ENCODE measurements at regions not wholly inside any gene's neighbourhood (a gene's known extent, or its start where the extent isn't known, plus 50 kb on each side); places are given as distances from the start of the nearest gene placed in this dataset.

DNA sequence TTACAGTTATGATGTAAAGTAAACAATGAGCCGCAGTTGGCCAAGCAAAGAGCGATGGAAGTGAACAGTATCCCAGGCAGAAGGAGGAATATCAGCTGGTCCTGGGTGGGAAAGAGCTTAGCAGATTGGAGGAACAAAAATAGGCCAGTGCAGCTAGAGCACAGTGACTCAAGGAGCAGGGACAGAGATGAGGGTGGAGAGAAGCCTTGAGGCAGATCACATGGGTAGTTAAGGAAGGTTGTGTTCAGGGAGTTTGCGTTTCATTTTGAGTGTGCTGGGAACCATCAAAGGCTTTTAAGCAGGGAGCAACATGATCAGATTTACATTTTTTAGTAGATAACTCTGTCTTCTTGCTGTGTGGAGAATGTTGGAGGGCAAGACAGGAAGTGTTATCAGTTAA lies 113.6 kb downstream of the OAT start:
- no peak for DNase-seq

DNA sequence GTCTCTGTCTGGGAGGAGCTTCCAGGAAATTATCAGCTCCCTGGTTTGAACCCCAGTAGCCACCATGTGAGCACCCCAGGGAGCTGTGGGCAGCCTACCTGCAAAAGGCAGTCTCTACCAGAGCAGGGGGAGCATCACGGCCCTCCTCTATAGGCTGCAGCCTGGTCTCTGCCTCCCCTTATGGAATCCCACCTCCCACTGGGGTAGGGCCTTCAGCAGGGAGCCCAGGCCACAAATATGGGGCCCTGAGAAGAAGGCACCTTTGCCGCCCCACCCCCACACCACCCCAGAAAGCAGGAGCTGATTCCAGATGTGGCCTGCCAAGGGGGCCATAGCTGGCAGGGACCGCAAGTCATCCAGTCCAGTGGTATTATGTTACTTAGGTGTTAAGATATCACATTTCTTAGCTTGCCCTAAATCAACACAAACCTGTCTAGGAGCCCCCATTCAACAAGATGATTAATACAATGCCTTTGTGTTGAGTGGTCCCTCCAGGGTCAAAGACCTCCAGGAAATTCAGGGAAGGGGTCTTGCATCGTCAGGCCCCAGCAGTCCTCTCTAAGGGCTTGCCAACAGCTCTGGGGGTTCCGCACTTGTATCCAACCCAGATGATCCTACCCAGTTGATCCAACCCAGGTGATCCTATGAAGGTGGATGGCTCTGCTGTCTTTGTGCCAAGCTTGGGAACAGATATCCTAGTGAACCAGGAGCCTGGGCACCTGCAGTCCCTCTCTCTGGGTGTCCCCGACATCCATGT lies 114.9 kb downstream of the OAT start:
- DNase-seq: no peak

DNA sequence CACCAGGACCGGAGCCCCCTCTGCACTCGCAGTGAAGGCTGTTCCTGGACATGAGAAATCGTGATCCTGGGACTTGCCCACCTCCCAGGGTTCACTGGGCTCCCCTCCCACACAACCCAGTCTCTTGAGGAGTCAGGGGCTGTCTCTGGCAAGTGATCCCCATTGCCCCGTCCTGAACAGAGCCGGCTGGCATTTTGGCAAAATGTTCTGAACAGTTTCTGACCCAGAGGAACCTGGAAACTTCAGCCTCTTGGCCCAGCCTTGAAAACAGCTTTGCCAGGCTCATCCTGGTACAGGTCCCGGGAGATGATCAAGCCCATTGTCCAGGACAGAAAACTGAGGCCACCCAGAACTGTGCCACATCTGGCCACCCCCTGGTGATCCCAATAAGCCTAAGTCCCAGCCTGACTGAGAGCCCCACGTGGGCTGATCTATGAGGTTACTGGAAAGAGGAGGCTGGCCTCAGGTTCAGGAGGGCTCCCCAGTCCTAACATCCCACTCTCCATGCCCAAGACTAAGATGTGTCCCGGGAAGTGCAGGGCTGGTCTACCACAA lies 115.7 kb downstream of the OAT start:
- DNase-seq: no peak

DNA sequence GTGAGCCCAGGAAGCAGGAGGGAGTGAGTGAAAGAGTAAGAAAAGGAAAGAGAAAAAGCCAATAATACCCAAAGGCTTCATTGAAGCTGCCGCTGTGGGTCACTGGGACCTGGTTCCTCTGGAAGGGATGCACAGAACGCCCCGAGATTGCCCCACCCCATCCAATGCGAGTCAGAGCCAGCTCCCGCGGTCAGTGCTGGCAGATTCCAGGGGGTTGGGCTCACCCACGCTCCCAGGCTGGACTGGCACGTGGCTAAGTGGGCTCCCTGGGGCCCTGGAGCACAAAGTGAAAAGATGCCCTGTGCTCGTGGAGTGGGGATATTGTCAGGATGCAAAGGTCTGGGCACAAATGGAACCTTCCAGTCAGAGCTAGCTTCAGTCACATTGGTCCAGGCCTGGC lies 117.0 kb downstream of the OAT start:
- no peak for DNase-seq

DNA sequence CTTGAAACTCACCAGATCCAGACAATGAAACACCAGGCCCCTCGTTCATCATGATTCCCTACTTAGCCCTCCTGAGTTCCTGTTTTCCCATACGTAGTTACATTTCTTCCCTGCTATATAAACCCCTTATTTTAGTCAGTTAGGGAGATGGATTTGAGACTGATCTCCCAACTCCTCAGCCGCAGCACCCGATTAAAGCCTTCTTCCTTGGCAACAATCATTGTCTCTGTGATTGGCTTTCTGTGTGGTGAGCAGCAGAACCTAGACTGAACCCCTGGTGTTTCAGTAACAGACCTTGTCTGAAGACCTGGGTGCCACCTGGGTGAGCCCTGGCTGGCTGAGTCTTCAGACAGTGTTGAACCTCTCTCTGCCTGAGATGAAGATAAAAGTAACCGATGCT lies 118.0 kb downstream of the OAT start:
- no peak for DNase-seq

DNA sequence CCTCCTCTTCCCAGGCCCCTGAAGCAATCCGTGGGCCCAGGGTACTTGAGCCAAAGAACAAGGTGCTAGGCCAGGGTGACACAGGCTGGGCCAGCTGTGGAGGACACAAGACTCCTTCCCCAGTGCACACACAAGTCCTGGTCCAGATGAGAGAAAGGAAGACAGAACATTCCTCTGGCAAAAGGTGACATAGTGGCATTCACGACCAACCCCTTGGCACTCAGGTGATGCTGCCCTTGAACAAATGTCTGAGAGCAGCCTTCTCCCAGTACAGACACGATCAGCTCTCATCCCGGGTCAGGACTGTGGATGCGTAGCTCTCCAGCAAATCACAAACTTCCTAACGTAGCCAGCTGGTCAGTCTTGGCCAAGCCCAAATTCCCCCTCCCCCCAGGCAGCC lies 118.5 kb downstream of the OAT start:
- DNase-seq: no peak

DNA sequence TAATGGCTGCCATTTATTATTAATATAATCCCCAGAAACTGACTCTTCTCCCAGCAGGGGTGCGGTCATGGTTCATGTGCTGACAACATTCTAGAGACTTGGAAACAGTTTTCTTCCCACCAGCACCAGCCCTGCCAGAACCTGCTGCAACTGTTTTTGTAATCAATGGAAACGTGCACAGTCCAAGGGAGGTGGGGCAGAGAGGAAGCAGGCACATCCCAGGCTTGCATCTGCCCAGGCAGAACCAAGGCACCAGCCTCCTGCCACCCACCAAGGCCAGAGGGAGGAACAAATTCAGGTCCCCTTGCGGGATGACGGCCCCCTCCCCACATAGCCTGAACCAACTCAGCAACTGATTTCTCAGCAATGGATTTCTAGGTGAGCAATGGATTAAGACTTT lies 119.0 kb downstream of the OAT start:
- no peak for DNase-seq

DNA sequence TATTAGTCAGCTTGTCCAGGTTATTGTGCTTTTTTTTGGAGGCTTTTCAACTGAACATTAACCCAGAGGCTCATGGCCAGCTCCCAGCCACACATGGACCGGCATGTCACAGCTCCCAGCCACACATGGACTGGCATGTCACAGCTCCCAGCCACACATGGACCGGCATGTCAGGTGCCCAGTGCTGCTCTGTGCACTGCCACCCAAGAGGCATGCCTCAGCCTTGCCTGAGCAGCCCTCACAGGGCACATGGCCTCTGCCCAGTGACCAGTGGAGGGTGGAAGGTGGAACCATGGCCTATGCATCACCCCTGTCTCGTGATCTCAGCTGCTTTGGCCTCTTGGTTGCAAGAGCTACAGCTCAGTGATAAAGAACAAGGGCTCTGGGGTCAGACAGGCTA lies 119.8 kb downstream of the OAT start:
- DNase-seq: no peak

DNA sequence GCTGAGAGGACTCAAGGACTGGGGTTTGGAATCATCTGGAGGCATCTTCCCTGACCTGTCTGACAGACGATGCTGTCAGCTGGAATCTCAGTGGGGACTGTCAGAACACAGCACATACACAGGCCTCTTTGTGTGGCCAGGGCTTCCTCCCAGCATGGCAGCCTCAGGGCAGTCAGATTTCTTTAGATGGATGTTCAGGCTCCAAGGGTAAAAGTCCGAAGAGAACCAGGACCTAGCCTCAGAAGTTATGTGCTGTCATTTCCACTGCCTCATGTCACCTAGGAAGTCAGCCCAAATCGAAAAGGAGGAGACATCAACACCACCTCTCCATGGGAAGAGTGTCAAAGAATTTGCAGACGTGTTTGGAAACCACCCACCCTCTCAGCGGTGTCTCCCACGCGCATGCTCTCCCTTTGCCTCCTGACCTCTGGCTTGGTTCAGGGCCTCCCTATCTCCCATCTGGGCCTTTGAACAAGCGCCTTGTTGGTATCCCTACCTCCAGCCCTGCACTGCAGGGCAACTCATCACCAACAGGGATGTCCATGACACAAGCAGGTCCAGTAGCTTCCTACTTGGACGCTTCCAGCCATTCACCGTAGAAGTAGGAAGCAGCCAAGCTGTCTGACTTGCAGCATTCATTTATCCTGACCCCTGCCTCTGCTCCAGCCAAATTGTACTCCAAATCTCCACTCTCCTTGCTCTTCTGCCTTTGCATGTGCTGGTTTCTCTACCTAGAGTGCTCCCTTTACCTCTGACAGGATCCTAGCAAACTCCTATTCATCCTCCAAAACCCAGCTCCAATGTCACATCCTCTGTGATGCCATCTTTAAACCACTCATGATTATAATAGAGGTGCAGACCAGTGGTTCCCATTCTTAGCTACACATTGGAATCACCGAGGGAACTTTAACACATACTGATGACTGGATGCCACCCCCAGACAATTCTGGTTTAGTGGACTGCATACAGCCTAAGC lies 121.6 kb downstream of the OAT start:
- DNase-seq: no peak

DNA sequence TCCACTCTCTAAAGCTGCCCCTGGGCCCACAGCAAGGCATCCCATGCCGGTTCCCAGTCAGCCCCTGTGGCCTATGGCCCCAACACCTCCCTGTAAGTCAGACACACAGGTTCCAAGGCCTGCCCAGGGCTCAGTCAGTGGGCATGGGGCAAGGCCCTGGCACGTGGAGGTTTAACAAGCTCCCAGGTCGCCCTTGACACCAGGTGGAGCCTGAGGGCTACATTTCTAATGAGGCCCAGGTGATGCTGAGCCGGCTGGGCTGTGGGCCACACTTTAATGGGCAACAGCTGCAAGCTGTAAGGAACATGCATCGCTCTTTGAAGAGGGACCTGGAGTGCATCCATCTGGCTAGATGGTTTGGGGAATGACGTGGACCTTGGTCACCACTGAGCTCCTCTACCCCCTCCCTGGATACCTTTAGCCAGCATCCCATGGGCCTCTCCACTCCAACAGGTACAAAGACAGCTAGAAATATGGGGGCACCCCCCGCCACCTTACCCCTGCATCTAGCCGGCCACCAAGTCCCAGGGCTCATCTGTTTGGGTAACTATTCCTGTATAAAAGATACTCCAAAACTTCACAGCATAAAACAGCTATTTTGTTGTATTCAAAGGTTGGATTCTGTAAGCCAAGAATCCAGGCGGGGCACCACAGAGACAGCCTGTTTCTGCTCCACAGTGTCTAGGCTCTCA lies 122.5 kb downstream of the OAT start:
- DNase-seq: no peak

DNA sequence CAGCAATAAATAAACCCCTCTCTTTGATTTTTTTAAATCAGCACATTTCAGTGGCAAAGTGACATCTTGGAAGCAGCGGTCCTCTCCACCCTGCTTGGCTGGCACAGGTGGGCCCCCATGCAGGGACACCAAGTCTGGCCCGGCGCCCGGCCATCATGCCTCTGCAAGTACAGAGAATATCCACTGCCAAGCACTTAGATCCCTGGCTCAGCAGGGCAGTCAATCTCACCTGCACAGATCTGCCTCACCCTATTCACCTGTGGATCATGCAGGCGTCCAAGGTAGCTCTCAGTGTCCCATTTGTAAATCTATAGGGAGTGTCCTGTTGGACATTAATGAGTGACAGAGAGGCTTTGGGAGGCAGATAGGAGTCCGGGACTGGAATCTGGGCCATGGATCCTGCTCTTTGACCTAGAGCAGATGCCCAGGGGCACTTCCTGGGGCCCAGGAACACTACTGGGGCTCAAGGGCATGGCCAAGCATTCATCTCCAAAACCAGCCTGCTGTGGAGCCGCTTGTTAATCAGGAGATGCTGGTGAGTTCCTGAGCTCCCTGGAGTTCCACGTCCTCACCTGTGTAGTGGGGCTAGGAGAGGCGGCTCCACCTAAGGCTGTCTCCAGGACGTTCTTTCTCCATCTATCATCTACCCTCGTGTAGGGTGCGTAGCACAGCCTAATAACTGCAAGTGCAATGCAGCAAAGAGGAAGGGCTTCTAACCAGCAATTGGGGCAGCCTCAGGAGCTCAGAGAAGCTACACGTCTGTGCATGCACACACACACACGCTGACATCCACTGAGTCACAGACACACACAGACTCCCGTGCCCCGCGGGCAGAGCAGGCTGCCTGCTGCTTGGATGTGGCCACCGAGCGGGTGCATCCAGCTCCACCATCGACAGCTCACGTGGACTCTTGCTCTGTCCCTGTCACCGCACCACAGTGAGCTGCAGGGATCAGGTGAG lies 123.6 kb downstream of the OAT start:
- no peak for DNase-seq

DNA sequence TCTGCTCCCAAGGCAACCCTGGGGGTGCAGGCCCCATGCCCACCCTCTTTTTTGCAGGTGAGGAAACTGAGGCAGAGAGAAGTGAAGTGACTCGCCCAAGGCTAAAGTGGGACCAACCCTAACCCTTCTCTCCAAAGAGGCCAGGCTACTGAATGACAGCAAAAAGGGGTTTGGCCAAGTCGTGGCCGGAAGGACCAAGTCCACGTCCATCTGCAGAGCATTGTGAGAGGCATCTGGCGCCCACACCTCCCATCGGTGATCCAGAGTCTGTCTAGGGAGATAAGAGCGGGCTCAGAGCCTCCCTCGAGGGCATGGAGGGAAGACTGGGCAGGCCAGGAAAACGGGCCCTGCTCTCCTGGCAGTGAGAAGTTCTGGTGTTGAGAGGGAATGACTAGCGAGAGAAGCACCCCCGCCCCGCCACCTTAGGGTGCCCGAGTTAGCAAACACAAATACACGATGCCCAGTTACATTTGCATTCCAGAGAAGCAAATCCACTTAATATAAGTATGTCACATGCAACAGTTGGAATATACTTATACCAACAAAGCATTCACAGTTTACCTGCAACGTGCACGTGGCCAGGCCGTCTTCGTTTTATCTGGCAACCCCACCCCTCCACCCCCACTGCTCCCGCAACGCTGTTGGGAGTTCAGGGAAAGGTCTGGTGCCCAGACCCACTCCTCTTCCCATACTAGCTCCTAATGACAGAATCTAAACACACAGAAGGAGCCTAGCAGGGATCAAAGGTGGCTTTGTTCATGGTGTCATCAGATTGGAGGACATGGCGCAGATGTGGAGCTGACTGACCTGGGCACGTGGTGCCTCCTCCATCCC lies 124.9 kb downstream of the OAT start:
- no peak for DNase-seq

DNA sequence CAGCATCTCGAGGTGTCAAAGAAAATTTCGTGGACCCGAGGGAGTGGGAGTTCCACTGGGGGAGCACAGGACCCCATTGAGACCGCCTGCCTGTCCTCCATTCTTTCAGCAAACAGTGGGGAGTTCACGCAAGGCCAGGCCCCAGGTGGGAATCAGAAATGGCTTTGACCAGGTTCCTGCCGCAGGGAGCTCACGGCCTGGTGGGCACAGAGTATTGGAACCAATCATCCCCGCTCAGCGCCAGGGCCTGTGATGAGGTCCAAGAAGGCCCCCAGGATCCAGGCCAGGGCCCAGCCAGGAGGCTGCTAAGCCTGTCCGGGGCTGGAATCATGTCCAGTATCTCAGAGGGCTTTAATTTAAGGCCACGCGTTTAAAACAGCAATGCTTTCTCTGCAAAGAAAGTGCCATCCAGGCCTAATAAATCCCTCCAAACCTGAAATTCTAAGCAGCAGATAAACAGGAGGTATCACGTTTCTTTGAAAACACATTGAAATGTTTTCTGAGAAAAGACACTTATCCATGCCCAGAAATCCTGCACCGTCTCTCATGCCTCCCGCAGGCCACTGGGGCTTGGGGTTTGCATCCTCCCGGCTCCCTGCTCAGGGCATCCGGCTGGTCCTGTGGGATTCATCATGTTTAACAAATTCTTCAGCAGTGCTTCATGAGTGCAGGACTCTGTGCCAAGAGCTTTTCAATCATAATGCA lies 125.7 kb downstream of the OAT start:
- DNase-seq: no peak

DNA sequence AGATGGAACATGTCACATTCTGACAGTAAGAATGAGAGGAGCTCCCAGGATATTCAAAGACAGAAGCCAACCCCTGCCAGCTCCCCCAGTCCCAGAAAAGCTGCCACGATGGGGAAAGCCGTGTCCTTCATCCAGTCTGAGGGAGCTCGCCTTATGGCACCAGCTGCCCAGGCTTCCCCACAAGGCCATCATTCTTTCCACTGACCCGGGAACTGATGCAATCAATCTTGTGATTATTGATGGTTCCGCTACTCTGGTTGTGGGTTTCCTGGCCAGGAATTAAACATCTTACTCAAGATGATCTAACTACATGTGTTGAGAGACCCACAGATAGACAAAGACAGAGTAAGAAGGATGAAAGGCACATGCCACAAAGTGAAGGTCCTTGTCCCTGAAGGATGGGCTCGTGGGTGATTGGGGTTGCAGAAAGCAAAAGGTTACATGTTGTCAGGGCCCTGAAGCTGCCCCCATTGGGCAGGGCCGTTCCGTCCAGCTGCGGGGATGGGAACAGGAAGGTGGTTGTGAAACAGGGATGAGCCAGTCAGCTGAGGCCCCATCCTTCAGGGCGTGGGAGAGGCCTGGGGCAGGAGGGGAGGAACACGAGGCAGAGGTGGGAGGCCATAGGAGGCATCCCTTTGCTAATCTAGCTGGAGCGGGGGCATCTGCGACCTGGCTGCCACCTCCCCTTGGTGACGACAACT lies 127.6 kb downstream of the OAT start:
- no peak for DNase-seq

DNA sequence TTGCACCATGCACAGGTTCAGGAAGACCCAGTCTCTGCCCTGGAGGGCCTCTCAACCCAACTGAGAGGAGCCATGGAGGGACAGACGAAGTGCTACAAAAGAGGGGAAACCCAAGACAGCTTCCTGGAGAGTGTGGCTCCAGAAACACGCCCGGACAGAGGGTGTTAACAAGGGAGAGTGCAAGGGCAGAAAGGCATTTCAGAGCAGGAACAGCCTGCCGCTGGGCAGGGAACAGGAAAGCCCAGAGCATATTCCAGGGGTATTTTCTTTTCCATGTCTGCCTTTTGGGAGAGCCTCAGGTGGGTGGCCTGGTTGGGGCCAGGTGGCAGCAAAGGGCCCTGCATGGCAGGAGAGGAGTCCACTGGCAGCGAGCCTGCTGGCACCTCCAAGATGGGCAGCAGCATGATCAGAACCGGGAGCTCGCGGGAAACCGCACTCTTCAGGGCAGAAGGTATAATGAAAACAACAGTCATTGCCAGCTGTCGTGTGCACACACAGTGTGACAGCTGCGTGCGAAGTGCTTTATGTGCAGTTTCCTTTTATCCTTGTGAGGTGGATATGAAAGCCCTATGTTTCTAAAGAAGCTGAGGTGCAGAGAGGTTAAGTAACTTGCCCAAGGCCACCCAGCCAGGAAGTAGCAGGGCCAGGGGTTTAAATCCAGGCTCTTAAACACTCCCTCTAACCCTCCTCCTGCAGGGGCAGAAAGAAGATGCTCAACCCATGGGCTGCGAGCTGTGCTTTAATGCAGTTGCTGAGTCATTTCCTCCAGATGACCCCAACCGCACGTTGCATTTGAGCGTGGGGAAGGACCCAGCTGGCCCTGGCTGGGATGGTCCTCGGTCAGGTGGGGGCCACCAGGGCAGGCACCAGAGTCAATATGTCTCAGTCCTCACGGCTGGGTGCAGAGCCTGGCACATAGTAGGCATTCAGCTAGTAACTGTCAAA lies 128.6 kb downstream of the OAT start:
- DNase-seq: no peak

DNA sequence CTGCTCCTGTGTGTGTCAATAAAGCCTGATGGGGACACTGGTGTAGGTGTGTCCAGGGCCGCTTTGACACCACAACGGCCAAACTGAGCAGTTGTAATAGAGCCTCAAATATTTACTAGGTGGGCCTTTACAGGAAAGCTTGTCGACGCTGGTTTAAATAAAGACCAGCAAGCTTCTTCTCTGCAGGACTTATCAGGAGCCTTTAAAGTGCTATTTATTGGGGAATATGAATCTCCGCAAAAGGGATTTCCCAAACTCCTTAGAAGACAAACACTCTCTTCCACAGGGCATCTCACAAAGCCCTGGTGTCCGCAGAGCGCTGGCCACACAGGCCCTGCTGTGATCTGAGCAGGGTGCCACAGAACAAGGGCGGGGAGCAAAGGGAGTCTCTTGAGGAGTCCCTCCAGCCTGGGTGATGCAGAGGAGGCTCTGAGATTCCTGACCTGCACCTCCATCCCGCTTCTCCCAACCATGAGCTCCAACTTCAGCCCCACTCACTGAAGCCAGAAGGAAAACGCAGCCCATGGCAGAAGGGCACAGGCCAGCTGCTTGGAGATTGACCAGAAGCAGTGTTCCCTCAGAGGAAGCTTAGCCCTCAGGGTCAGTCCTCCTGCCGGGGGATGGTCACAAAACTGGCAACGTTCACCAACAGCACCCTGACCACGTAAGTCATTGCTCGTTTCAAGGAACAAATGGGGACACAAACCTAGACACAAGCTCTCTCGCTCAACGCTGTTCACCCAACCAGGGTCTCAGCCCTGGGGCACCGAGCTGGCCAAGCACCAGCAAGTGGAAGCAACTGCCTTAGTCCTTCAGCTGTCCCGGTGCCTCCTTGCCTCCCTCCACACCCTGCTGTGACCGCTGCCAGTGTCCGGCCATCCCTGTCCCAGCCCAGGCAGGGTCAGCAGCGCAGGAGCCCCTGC lies 129.5 kb downstream of the OAT start:
- DNase-seq: no peak

Measured in right lung (tissue), 2 donors.